ENCODE measurements at regions not wholly inside any gene's neighbourhood (a gene's known extent, or its start where the extent isn't known, plus 50 kb on each side); places are given as distances from the start of the nearest gene placed in this dataset.

DNA sequence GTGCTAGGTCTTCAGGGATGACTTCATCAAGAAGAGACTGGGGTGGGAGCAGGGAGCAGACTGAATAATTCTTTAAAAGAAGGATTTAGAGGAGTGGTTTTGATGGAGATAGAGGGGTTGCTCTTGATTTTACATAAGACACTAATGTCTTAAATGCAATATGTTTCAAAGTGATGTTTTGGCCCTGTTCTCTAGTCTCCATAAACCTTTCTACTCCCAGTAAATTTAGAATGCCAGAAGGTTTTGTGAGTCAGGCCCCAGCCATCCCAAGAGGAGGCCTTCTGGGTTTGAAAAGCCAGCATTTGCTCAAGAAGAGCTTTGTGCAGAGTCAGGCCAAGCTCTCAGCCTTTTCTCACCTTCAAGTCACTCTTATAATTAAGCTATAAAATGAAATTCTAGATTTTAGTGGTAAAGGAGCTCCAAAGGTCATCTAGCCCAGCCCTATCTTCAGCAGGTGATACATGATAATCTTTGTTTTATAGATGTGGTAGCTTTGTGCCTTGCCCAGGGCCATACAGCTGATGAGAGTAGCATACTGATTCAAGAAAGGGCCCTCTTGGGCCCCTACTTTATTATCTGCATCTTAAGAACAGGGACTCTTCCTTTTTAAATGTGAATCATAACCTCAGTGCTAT is 122.8 kb upstream of the MTNR1B start:
- DNase-seq = no peak

DNA sequence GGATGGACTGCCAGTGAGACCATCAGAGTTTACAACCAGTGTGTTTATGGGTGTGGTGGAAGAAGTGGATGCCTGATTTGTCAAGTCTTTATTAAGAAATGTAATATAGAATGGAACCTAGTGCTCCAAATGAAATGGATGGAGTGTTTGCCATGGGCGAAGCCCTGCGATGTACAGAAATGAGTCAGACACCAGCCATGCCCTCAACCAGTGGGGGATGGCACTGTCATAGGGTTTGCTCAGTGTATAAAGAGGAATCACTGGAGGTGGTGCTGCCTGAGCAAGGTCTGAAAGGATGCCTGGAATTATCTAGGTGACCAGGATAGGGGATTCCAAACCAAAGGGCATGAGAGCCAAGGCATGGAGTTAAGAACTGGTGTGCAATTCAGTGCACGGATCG is 120.9 kb upstream of the MTNR1B start:
- DNase-seq = no peak

DNA sequence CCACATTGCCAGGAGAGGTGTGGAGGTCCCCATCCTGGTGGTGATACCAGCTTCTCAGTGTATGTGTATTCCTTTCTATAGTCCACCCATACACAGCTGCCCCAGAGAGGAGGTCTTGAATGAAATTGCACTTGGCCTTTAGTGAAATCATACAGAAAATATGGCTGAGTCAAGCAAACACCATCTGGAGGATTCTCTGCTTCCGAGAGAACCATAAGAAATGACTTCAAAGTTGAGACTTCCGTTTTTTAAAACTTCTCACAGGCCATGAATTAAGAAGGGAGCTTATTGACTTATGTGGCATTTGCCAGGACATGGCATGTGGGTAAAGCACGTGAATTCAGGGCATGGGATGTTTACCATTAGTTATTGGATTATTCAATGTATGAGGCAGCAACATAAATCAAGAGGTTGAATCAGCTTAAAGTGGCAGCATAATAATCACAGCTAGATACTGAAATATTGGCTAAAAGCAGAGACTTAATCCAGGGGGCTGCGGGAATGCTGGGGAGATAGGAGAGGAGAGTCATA is 119.1 kb upstream of the MTNR1B start:
- no peak for DNase-seq

- DNase-seq = no peak
These were observed 117.2 kb upstream of the MTNR1B start for GRCh38 chr11:92852229-92852628.

DNA sequence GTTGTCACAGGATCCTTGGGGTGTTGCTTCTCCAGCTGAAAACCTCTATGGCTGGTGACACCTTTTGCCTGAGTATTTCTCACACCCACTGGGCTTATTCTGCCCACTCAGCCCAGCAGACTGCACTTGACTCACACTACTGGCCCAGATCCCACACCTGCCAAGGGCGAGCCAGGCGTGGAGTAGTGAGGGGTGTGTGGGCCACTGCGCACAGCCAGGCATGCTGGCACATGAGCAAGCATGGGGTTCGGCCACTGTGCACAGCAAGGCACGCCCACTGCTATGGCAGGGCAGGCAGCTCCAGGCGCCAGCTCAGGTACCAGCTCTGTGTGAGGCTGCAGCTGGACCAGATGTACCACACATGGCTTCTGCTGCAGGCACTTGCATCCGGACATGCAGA is 116.5 kb upstream of the MTNR1B start:
- DNase-seq = no peak

DNA sequence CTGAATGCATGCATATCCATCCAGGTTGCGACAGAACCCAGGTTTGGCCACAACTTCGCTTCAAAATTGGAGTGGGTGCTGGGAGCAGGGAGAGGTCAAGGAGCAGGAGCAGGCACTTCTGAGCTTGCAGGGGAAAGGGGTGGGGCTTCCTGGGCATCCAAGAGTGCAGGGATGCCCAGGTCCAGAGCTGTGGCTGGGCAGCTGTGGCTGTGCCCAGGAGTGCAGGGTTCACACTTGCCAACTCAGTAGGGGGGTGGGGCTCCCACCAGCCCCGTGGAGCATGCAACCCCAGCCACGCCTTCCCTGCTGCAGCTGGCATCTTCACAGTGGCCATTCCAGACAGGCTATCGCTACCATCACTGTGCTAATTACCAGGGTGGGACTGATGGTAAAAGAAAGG is 115.3 kb upstream of the MTNR1B start:
- DNase-seq = no peak

DNA sequence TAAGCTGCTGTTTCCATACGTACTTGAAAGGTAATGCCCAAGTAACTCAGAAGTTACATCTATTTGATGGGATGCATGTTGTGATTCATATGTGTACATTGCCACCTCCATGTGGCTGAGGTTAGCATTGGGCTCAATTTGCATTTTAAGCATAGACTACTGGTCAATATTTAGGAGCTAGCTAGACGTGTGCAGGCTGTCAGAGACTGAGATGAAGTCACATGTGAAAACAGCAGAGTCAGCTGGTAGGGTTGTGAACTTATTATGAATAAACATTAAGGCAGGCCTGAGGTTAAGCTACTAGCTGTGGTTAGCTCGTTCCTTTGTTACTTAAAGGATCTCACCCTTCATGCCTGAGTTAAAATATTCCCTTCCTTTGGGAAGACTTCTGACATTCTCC is 114.5 kb upstream of the MTNR1B start:
- DNase-seq = no peak

GRCh38 chr11:92855607-92856405 is 113.6 kb upstream of the MTNR1B start:
- DNase-seq = no peak

DNA sequence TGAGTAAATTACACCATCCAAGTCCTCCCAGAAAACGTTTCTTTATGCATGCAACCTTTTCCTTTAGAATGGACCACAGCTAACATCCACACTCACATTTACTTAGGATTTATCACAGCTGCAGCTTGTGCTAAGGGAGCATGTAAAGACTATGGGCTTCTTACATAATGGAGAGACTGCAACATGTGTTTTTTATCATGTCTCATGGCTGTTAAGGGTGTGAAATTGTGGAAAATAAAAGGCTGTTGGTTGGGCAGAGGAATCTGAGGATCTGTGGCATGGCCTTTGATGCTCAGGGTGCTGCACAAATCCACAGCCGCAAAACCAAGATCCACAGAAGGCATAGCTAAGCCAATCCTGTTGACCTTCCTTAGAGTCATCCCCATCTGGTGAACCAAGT is 112.0 kb upstream of the MTNR1B start:
- DNase-seq = no peak

DNA sequence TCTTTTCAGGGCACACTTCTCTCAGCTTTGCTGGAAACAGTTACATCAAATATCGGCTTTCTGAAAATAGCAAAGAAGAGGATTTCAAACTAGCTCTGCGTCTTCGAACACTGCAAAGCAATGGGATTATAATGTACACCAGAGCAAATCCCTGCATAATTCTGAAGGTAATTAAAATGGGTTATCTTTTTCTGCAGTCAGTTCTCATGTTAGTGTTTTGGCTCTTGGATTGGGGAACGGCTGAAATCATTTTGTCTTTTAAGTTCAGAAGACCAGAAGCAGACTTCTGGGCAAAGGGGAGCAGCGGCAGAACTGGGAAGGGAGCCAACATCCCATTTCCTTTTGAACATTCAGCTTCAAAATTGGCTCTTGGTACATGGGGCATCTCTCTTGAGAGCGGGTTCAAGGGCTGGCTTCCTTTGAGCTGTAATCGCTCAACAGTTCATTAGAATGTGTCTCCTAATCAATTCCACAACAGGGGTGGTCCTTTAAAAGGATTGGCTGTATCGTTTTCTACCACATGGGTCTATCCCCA is 110.2 kb upstream of the MTNR1B start:
- no peak for DNase-seq

DNA sequence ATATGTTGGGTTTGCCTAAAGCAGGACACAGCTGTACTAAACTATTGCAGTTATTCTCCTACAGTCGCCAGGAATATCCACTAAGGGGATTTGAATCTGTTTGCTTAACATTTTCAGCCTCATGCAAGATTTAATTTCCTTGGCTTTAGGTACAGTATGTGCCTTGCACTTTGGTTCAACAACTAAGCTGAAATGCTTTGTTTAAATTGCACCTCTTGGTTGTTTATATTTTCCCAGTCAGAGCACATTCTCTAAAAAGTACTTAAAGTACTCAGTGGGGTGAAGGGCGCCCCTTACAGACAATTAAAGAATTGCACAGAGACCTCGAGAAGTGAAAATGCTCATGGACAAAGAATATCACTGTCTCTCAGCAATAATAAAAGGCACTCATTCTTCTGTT is 107.8 kb upstream of the MTNR1B start:
- no peak for DNase-seq

DNA sequence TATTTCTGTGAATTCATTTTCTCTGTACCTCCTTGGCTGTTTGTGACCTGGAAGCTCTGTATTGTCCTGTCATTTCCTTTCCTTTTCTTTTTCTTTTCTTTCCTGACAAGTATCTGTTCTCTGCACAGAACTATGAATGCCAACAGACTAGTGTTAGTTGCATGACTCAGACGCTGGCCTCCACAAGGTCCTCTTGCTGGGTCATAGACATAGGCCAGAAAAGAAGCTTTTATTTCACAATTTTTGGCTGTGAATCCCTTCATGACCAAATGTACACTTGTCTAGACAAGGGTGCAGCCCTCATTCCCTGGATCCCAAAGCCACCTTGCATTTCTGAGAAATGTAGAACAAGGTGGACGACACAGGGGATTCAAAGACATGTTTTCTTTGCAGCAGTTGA is 104.1 kb upstream of the MTNR1B start:
- DNase-seq = no peak

DNA sequence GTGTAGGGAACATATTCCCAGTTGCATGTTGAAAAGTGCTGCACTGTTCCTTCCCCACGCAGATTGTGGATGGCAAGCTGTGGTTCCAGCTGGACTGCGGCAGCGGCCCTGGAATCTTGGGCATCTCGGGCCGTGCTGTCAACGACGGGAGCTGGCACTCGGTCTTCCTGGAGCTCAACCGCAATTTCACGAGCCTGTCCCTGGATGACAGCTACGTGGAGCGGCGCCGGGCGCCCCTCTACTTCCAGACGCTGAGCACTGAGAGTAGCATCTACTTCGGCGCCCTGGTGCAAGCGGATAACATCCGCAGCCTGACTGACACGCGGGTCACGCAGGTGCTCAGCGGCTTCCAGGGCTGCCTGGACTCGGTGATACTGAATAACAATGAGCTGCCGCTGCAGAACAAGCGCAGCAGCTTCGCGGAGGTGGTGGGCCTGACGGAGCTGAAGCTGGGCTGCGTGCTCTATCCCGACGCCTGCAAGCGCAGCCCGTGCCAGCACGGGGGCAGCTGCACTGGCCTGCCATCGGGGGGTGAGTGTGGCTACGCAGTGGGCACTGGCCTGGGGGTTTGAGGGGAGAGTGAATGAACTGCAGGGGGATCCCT is 102.7 kb upstream of the MTNR1B start:
- no peak for DNase-seq

DNA sequence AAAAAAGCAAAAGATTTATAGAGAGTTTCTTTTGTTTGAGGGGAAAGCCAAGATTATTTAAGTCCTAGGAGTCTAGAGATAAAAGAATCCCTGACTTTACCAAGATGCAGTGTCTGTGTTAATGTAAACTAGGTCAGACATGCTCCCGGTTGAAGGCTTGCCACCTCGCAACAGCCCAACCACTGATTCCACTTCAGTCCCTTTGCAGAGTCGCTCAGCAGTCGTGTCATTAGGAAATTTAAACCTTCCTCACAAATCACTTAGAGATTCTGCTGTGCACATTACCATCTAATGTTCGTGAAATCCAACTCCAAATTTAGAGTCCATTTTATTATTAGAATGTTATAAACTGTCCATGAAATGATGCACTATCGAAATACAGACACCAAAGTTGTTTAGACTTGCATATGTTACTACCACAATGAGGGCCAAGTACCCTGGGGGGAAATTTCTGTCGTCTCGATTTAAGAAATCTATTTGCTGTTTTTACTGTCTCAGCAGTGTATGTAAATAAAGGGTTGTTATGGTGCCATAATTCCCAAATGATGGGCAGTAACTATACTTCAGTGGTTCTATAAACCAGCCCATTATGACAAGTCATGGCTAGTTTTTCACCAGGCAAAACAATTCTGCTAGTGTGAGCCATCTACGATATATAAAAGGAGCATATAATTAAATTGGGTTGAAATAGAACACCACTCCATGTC is 101.4 kb upstream of the MTNR1B start:
- no peak for DNase-seq

GRCh38 chr11:92869716-92870115 is 99.7 kb upstream of the MTNR1B start:
- no peak for DNase-seq

DNA sequence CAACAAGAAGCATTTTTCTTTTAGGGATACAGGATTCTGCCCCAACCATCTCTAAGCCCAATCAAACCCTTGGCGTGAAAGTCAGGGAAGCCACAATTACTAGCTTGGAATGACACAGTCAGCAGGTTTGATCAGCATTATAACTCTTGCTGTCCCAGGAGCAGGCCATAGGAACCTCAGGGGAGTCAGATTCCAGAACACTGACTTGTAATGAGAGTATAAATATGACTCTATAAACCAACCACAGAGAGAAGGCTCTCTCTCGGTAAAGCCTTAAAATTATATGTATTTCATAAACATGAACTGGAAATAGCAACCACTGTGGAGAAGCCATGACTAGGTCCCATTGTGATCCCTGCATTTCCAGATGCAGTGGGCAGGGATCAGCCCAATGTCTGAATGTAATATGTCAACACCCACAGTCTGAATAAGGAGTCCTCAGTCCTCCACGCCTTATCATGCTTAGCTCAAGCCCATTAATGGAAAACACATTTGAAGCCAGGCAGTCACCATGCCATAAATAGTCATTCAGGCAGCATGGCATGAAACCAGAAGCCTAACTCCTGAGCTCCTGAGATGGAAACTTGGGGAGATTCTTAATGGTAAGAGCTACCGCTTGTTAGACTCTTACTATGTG is 99.1 kb upstream of the MTNR1B start:
- no peak for DNase-seq

DNA sequence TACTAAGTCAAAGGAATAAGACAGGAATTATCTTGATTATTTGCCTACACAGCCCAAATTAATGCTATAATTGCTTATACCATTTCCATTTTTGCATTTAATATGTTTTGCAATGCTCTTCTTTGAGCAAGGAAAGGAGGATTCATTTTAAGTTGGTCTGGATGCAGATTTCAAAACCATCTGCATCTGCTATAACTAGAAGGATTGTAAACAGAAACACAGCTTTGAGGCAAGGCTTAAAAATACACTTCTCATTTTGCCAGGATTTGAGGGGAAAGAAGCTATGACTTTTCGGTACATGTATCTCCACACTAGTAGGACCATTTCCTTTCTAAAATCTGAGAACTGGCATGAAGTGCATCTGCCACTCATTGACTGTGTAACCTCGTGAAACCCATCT is 95.9 kb upstream of the MTNR1B start:
- DNase-seq = no peak

DNA sequence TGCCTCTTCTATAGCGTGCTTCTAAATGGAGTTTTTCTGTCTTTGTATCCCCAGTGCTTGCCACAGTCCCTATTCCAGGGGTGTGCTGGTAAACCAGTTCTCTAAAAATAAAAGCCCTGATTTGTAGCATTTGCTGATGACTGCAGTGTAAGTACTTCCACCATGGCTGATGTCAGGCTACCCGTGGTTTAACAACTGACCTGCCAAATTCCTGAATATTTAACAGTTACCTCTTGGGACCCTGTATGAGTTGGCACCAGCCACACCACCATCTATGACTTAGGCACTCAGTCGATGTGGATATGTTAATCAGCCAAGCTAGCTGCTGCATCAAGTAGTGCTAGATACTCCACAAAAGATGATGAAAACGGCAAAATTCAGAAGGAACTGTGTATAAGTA is 94.0 kb upstream of the MTNR1B start:
- no peak for DNase-seq

DNA sequence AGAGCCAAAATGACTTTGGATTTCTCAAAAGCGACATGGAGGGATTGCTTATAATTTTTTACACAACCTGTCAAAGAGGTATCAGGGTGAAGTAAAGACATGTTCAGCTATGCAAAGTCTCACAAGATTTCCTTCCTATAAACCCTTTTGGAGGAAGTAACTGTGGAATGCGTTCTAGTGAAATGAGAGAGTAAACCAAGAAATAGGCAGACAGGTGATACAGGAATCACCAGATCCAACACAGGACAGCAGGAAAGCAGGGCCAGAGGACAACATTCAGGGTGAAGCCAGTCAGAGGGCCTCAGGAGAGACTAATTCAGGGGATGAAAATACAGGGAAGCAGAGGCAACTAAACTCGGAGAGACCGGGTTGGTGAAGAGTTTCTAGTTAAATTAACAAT is 90.4 kb upstream of the MTNR1B start:
- DNase-seq = no peak

DNA sequence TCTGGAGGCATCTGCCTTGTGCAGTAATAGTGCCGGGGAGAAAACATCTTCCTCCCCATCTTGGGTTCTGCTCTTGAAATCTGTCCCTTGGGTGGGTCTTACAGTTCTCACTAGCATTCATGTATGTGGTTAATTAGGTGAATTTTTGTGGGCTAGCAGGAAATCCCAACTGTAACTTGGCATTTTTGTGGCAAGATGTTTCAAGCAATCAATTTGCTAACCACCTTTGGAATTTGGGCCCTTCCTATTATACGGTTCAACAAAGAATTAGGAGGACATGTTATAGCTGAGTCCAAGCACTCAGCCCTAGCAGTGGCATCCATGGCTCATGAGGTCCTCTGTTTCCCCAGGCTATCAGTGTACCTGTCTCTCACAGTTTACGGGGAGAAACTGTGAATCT is 89.1 kb upstream of the MTNR1B start:
- DNase-seq = no peak

DNA sequence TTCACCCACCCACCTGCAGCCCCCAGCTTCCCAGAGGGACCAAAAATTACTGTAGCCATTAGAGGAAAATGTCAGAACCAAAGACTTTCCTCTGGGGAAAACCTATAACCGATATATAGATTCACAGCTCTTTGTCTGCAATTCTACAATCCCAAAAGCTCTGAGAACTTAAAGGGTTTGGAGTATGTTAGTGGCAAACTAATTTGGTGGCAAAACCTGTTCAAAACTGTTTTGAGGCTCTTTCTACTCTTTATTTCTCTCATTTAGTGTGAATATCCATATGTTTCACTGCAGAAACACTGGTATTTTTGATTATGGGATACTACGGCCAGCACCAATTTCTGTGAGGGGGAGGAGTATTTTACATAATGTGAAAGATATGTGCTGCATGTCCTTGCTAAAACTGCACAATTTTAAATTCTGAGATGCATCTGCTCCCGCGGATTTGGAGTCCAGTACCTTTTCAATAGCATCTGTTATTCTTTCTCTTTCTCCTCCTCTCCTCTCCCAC is 87.5 kb upstream of the MTNR1B start:
- DNase-seq = no peak

GRCh38 chr11:92882828-92883611 is 86.4 kb upstream of the MTNR1B start:
- no peak for DNase-seq

Measured in activated CD4-positive, alpha-beta T cell treated with anti-CD3 and anti-CD28 coated beads, Interleukin-2, amount 50 U/mL, for 48 hours (primary cell).